Loucy (cell line): ENCODE measurements at regions not wholly inside any gene's neighbourhood (a gene's known extent, or its start where the extent isn't known, plus 50 kb on each side); places are given as distances from the start of the nearest gene placed in this dataset.

ENCODE experiments used
- H2AFZ ChIP-seq: fragments of 200-600 bp; sonication (generic); 2 replicates; pipeline ENCODE4 v1.6.0; 2016; ENCODE audit warnings: antibody characterized with exemption, mild to moderate bottlenecking, low read length, moderate library complexity
- H3F3A ChIP-seq: fragments of 200-600 bp; 2 replicates; pipeline ENCODE4 v1.6.0; 2016; ENCODE audit warnings: antibody characterized with exemption, low read depth, mild to moderate bottlenecking
- H3K27me3 ChIP-seq: fragments of 200-600 bp; sonication (generic); 2 replicates; pipeline ENCODE4 v1.6.1; 2014; ENCODE audit warnings: low read length, mild to moderate bottlenecking; ENCODE audit not compliant: insufficient read depth, poor library complexity, severe bottlenecking
- H3K36me3 ChIP-seq: fragments of 200-600 bp; sonication (generic); 2 replicates; pipeline ENCODE4 v1.6.1; 2016; ENCODE audit warnings: low read length; ENCODE audit not compliant: insufficient read depth
- H3K4me1 ChIP-seq: fragments of 200-600 bp; sonication (generic); 2 replicates; pipeline ENCODE4 v1.5.1; 2014; ENCODE audit warnings: low read length, mild to moderate bottlenecking; ENCODE audit not compliant: insufficient read depth, poor library complexity, severe bottlenecking
- H3K4me2 ChIP-seq: fragments of 200-600 bp; sonication (generic); 2 replicates; pipeline ENCODE4 v1.6.0; 2014; ENCODE audit warnings: antibody characterized with exemption, low read length, low read depth, mild to moderate bottlenecking; ENCODE audit not compliant: poor library complexity, severe bottlenecking
- H3K4me3 ChIP-seq: fragments of 200-600 bp; sonication (generic); 2 replicates; pipeline ENCODE4 v1.5.1; 2014; ENCODE audit warnings: low read length, mild to moderate bottlenecking, mixed read lengths; ENCODE audit not compliant: poor library complexity, severe bottlenecking
- H3K79me2 ChIP-seq: fragments of 200-600 bp; sonication (generic); 2 replicates; pipeline ENCODE4 v1.6.1; 2014; ENCODE audit warnings: low read length; ENCODE audit not compliant: insufficient read depth
- H3K9ac ChIP-seq: fragments of 200-600 bp; sonication (generic); 2 replicates; pipeline ENCODE4 v1.6.0; 2014; ENCODE audit warnings: mild to moderate bottlenecking, low read depth, low read length, moderate library complexity; ENCODE audit not compliant: poor library complexity, severe bottlenecking
- H3K9me2 ChIP-seq: fragments of 200-600 bp; sonication (generic); replicated peaks from 2 replicates; pipeline ENCODE4 v1.6.1; 2016; ENCODE audit warnings: low read depth, low read length, mixed read lengths
- H3K9me3 ChIP-seq: fragments of 200-600 bp; sonication (generic); 2 replicates; pipeline ENCODE4 v1.6.1; 2014; ENCODE audit warnings: mild to moderate bottlenecking, antibody characterized with exemption, low read length, low read depth; ENCODE audit not compliant: insufficient read depth
- H4K20me1 ChIP-seq: fragments of 200-600 bp; sonication (generic); 2 replicates; pipeline ENCODE4 v1.6.0; 2014; ENCODE audit warnings: antibody characterized with exemption, low read length, mild to moderate bottlenecking; ENCODE audit not compliant: insufficient read depth, poor library complexity, severe bottlenecking
- EZH2phosphoT487 ChIP-seq: fragments of 200-600 bp; IDR thresholded peaks from 2 replicates; pipeline ENCODE4 v1.6.1; 2018; ENCODE audit warnings: antibody characterized with exemption, mild to moderate bottlenecking, moderate library complexity, borderline replicate concordance
- TF ChIP-seq, protein P1 (sequence below): fragments of 200-600 bp; sonication (generic); conservative IDR thresholded peaks from 2 replicates; pipeline ENCODE4 v1.5.1; 2014; ENCODE audit warnings: mild to moderate bottlenecking, antibody characterized with exemption, low read length

GRCh38 chr18:41744421-41745030 is 210.5 kb upstream of the PIK3C3 start:
- no peaks in the 10 kb centered on the region for H3K9me2 ChIP-seq
- H3K4me3 ChIP-seq = no peak overlapping the region
- H3K36me3 ChIP-seq = no peaks in the 10 kb centered on the region
- no peaks in the 10 kb centered on the region for H3K9me3 ChIP-seq
- H3K4me1 ChIP-seq = no peaks in the 10 kb centered on the region
- no peak overlapping the region; the same call in 1 of the 2 replicates for H2AFZ ChIP-seq
- H3K79me2 ChIP-seq = no peaks in the 10 kb centered on the region
- H4K20me1 ChIP-seq = no peaks in the 10 kb centered on the region
- H3K27me3 ChIP-seq = no peaks in the 10 kb centered on the region
- TF ChIP-seq, protein P1, sequence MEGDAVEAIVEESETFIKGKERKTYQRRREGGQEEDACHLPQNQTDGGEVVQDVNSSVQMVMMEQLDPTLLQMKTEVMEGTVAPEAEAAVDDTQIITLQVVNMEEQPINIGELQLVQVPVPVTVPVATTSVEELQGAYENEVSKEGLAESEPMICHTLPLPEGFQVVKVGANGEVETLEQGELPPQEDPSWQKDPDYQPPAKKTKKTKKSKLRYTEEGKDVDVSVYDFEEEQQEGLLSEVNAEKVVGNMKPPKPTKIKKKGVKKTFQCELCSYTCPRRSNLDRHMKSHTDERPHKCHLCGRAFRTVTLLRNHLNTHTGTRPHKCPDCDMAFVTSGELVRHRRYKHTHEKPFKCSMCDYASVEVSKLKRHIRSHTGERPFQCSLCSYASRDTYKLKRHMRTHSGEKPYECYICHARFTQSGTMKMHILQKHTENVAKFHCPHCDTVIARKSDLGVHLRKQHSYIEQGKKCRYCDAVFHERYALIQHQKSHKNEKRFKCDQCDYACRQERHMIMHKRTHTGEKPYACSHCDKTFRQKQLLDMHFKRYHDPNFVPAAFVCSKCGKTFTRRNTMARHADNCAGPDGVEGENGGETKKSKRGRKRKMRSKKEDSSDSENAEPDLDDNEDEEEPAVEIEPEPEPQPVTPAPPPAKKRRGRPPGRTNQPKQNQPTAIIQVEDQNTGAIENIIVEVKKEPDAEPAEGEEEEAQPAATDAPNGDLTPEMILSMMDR = no peak
- no peak for TF ChIP-seq EZH2phosphoT487
- no peak overlapping the region for H3K9ac ChIP-seq
- no peak overlapping the region for H3K4me2 ChIP-seq
- no peaks in the 10 kb centered on the region for H3F3A ChIP-seq

DNA sequence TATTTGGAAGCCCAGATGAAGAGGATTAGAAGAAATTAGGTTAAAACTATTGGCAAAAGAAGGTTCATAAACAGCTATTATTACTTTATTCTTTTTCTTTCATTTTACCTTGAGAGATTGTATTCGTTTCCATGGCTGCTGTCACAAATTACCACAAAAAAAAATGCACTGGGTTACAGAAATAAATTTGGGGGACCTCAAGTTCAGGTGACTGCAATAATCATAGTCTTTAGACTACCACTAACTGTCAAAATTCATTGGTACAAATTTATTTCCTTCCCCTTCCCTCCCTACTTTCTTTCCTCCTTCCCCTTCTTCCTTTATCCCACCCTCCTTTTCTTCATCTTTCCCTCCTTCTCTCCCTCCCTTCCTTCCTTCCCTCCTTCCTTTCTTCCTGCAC is 217.8 kb upstream of the PIK3C3 start:
- Histone ChIP-seq H3K4me3 (no peak overlapping the region), H3K4me2 (no peak overlapping the region), H3K36me3 (no peaks in the 10 kb centered on the region)

GRCh38 chr18:41734917-41735316 is 220.1 kb upstream of the PIK3C3 start:
- no peaks in the 10 kb centered on the region for H3F3A ChIP-seq
- H3K9ac ChIP-seq = no peak overlapping the region
- no peaks in the 10 kb centered on the region for H3K9me2 ChIP-seq
- H3K36me3 ChIP-seq = no peaks in the 10 kb centered on the region
- no peaks in the 10 kb centered on the region for H3K4me1 ChIP-seq
- no peak overlapping the region for H2AFZ ChIP-seq
- TF ChIP-seq EZH2phosphoT487 = no peak
- TF ChIP-seq, protein P1 = no peak
- H3K4me2 ChIP-seq = no peak overlapping the region
- H3K4me3 ChIP-seq = no peak overlapping the region
- no peaks in the 10 kb centered on the region for H3K79me2 ChIP-seq
- H4K20me1 ChIP-seq = no peaks in the 10 kb centered on the region
- H3K27me3 ChIP-seq = no peaks in the 10 kb centered on the region
- no peaks in the 10 kb centered on the region for H3K9me3 ChIP-seq

More for the DNA sequence above, 217.8 kb upstream of the PIK3C3 start:
- Histone ChIP-seq H3F3A (no peaks in the 10 kb centered on the region), H4K20me1 (no peaks in the 10 kb centered on the region), H3K27me3 (no peaks in the 10 kb centered on the region), H2AFZ (no peak overlapping the region), H3K9me3 (no peaks in the 10 kb centered on the region), H3K9me2 (no peaks in the 10 kb centered on the region), H3K79me2 (no peaks in the 10 kb centered on the region), H3K4me1 (no peaks in the 10 kb centered on the region), H3K9ac (no peak overlapping the region)
- no peak for TF ChIP-seq EZH2phosphoT487
- TF ChIP-seq, protein P1 = no peak
